Neuronal stem cell (in vitro differentiated cells): ENCODE measurements at regions not wholly inside any gene's neighbourhood (a gene's known extent, or its start where the extent isn't known, plus 50 kb on each side); places are given as distances from the start of the nearest gene placed in this dataset.

Experiments used
- DNase-seq: peaks from one replicate; pipeline ENCODE4 v3.0.0-alpha.2; 2013; ENCODE audit warnings: low spot score
- H2AFZ ChIP-seq: one replicate; pipeline ENCODE4 v1.6.1; 2013; ENCODE audit warnings: mild to moderate bottlenecking, low read length, inconsistent platforms
- H2AK5ac ChIP-seq: 2 replicates; pipeline ENCODE4 v1.6.1; 2013; ENCODE audit warnings: low read depth, mild to moderate bottlenecking, inconsistent platforms, low read length, moderate library complexity, mixed read lengths
- H2BK120ac ChIP-seq: 2 replicates; pipeline ENCODE4 v1.6.1; 2013; ENCODE audit warnings: low read depth, mild to moderate bottlenecking, inconsistent platforms, low read length, moderate library complexity, mixed read lengths
- H2BK12ac ChIP-seq: one replicate; pipeline ENCODE4 v1.6.1; 2013; ENCODE audit warnings: low read length, inconsistent platforms
- H2BK15ac ChIP-seq: 2 replicates; pipeline ENCODE4 v1.6.1; 2013; ENCODE audit warnings: mild to moderate bottlenecking, low read length, inconsistent platforms, mixed read lengths
- H2BK5ac ChIP-seq: one replicate; pipeline ENCODE4 v1.6.1; 2013; ENCODE audit warnings: inconsistent platforms, mild to moderate bottlenecking, low read length, moderate library complexity
- H3K14ac ChIP-seq: one replicate; pipeline ENCODE4 v1.6.1; 2013; ENCODE audit warnings: low read length, inconsistent platforms
- H3K18ac ChIP-seq: 2 replicates; pipeline ENCODE4 v1.6.1; 2013; ENCODE audit warnings: low read length, inconsistent platforms
- H3K23ac ChIP-seq: 2 replicates; pipeline ENCODE4 v1.6.1; 2013; ENCODE audit warnings: low read depth, mild to moderate bottlenecking, mixed read lengths, low read length, inconsistent platforms; ENCODE audit not compliant: poor library complexity
- H3K27ac ChIP-seq: replicated peaks from 3 replicates; pipeline ENCODE4 v1.5.1; 2013; ENCODE audit warnings: low read length, inconsistent platforms
- H3K27me3 ChIP-seq, 3 experiments: 2 replicates each; pipeline ENCODE4 v1.6.1; 2013; ENCODE audit warnings: low read length in 3 of 3, mild to moderate bottlenecking in 2 of 3, inconsistent platforms in 1 of 3, low read depth in 1 of 3, mixed read lengths in 1 of 3, moderate library complexity in 1 of 3; ENCODE audit not compliant: control insufficient read depth in 3 of 3, insufficient read depth in 3 of 3
- H3K36me3 ChIP-seq, 2 donors: replicated peaks in 1 of 2; 2 replicates each; pipeline ENCODE4 v1.6.1; 2013; ENCODE audit warnings: low read length in 2 of 2; ENCODE audit not compliant: control insufficient read depth in 2 of 2, insufficient read depth in 2 of 2
- H3K4ac ChIP-seq: 2 replicates; pipeline ENCODE4 v1.6.1; 2013; ENCODE audit warnings: inconsistent platforms, mild to moderate bottlenecking, low read length, moderate library complexity
- H3K4me1 ChIP-seq, 2 donors: 1 replicate in 1 of 2; 2 replicates in 1 of 2; pipeline ENCODE4 v1.6.1; 2013; ENCODE audit warnings: low read length in 2 of 2, low read depth in 1 of 2; ENCODE audit not compliant: control insufficient read depth in 2 of 2, insufficient read depth in 1 of 2
- H3K4me2 ChIP-seq: one replicate; pipeline ENCODE4 v1.6.1; 2013; ENCODE audit warnings: mild to moderate bottlenecking, low read length, inconsistent platforms; ENCODE audit not compliant: insufficient read depth, poor library complexity, severe bottlenecking
- H3K4me3 ChIP-seq, 2 donors: 2 replicates each; pipeline ENCODE4 v1.5.1; 2013; ENCODE audit warnings: low read length in 2 of 2, mild to moderate bottlenecking in 2 of 2, inconsistent platforms in 1 of 2, moderate library complexity in 1 of 2
- H3K79me1 ChIP-seq: one replicate; pipeline ENCODE4 v1.6.1; 2013; ENCODE audit warnings: low read depth, mild to moderate bottlenecking, inconsistent platforms, low read length, moderate library complexity
- H3K9ac ChIP-seq: one replicate; pipeline ENCODE4 v1.6.1; 2013; ENCODE audit warnings: mild to moderate bottlenecking, low read depth, low read length, inconsistent platforms; ENCODE audit not compliant: poor library complexity
- H3K9me3 ChIP-seq, 2 donors: replicated peaks in 1 of 2; 2 replicates each; pipeline versions ENCODE3 to v1.6.1; 2013; ENCODE audit warnings: low read length in 2 of 2, mild to moderate bottlenecking in 2 of 2, inconsistent platforms in 1 of 2, low read depth in 1 of 2, mixed read lengths in 1 of 2, moderate library complexity in 1 of 2; ENCODE audit not compliant: control insufficient read depth in 2 of 2, insufficient read depth in 1 of 2
- H4K8ac ChIP-seq: one replicate; pipeline ENCODE4 v1.6.1; 2013; ENCODE audit warnings: low read depth, mild to moderate bottlenecking, inconsistent platforms, low read length, moderate library complexity
- H4K91ac ChIP-seq: one replicate; pipeline ENCODE4 v1.6.1; 2013; ENCODE audit warnings: low read length, low read depth, mild to moderate bottlenecking, inconsistent platforms; ENCODE audit not compliant: poor library complexity
- WGBS, 2 donors: extraction: QIAGEN DNeasy Blood & Tissue Kit; methylation state at CpG; one replicate each; pipeline ENCODE4 v1.1.7; 2013; ENCODE audit warnings: missing lambda C conversion rate in 2 of 2, mixed read lengths in 1 of 2; ENCODE audit not compliant: insufficient read length in 2 of 2, insufficient replicate concordance in 1 of 2; ENCODE audit errors: extremely low coverage in 2 of 2; 5-methylcytosine and 5-hydroxymethylcytosine counted together

DNA sequence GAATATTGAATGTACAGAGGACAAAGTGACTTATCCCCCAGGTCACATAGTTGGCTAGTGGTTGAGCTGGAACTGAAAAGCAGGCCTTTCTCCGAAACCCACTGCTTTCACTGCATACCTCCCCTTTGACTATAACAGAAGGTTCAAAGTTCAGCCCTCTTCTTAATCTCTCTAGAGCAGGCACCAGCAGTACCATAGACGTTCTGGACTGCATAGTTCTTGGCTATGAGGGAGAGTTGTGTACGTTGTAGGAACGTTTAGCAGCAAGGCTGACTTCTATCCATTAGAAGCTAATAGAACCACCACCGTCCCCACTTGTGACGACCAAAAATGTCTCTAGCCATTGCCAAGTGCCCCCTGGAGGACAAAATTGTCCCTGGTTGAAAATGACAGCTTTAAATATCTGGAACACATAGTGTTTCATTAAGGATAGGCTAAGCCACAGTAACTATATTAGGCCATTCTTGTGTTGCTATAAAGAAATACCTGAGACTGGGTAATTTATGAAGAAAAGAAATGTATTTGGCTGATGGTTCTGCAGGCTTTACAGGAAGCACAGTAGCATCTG lies 123.8 kb upstream of the MTHFD1L start:
- H3K27me3 ChIP-seq: no peaks in the 10 kb centered on the region
- no CpG with 5 or more reads among the region's 6 CpGs for WGBS, 2 donors
- H4K8ac ChIP-seq: no peak overlapping the region
- H3K4me3 ChIP-seq: no peak overlapping the region
- H3K18ac ChIP-seq: no peak overlapping the region
- H2AK5ac ChIP-seq: no peak overlapping the region
- H3K27ac ChIP-seq: no peak overlapping the region
- no peak overlapping the region for H3K4ac ChIP-seq
- DNase-seq: no peak
- H2BK15ac ChIP-seq: no peak overlapping the region
- no peak overlapping the region for H2AFZ ChIP-seq
- H4K91ac ChIP-seq: no peak overlapping the region
- H3K9me3 ChIP-seq: peaks cover 0 to 3% of the 10 kb centered on the region in 2 donors
- H3K9ac ChIP-seq: no peak overlapping the region
- no peak overlapping the region for H2BK12ac ChIP-seq
- H2BK120ac ChIP-seq: no peak overlapping the region
- no peak overlapping the region for H2BK5ac ChIP-seq
- H3K4me1 ChIP-seq: peaks cover 7 to 13% of the 10 kb centered on the region in 2 donors
- H3K79me1 ChIP-seq: peaks cover 3% of the 10 kb centered on the region
- no peak overlapping the region for H3K4me2 ChIP-seq
- H3K14ac ChIP-seq: no peak overlapping the region
- peaks cover 0 to 65% of the 10 kb centered on the region in 2 donors for H3K36me3 ChIP-seq
- H3K23ac ChIP-seq: no peak overlapping the region

DNA sequence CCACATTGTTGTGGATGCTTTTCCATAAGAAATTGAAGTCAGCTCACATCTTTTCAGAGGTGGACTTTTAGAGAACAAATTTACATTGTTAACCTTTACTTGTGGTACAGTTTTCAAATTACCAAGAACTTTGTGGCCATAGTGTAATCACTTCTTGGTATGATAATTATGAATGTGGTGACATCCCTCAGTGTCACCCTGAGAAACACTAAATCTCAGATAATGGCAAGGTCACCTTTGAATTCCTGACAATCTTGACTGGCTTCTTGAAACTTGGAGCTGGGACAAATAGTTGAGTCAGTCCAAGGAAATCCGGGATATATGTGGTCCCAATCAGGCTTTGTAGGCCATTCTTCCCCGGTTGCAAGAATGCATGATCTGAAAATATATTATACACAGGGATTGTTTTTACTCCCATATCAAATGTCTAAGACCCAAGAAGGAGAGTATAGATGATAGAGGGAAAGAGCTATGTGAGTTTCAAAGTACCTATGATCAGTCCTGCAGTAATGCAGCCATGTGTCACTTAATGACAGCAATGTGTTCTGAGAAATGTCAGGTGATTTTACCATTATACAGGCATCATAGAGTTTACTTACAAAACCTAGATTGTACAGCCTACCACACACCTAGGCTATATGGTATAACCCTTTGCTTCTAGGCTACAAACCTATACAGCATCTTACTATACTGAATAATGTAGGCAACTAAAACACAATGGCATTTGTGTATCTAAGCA lies 120.8 kb upstream of the MTHFD1L start:
- H4K91ac ChIP-seq: no peak overlapping the region
- no peak overlapping the region for H3K23ac ChIP-seq
- peaks cover 6 to 12% of the 10 kb centered on the region in 2 donors for H3K4me1 ChIP-seq
- H4K8ac ChIP-seq: no peak overlapping the region
- no CpG with 5 or more reads among the region's 2 CpGs for WGBS, 2 donors
- H3K14ac ChIP-seq: no peak overlapping the region
- no peak overlapping the region for H3K4ac ChIP-seq
- H3K9me3 ChIP-seq: no peaks in the 10 kb centered on the region
- no peak overlapping the region for H3K27ac ChIP-seq
- no peak overlapping the region for H3K4me2 ChIP-seq
- H2AK5ac ChIP-seq: no peak overlapping the region
- H3K18ac ChIP-seq: no peak overlapping the region
- H3K4me3 ChIP-seq: no peak overlapping the region
- no peak overlapping the region for H2BK120ac ChIP-seq
- no peak overlapping the region for H2BK15ac ChIP-seq
- H3K27me3 ChIP-seq: no peaks in the 10 kb centered on the region
- no peak overlapping the region for H2BK12ac ChIP-seq
- H2AFZ ChIP-seq: no peak overlapping the region
- no peak overlapping the region for H2BK5ac ChIP-seq
- peaks cover 3% of the 10 kb centered on the region for H3K79me1 ChIP-seq
- no peak for DNase-seq
- H3K9ac ChIP-seq: no peak overlapping the region
- H3K36me3 ChIP-seq: peaks cover 0 to 61% of the 10 kb centered on the region in 2 donors

DNA sequence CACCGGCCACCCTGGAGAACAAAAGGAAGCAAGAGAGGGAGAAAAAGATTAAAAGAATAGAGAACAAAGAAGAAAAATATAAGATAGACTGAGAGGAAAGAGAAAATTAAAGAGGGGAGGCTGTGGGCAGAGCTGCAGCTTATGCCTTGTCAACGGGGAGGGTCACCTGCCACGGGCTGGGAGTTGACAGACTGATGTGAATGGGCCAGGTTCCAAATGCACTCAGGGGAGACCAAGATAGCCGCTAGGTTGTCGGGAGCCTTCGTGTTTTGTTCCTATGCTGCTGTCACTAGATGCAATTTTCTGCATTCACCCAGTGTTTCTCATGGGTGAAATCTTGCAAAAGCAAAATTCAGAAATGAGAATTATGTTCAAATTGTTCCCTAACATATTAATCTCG lies 119.6 kb upstream of the MTHFD1L start:
- no peak overlapping the region for H3K9ac ChIP-seq
- no peak for DNase-seq
- H3K4me2 ChIP-seq: no peak overlapping the region
- H2AFZ ChIP-seq: no peak overlapping the region
- peaks cover 0 to 51% of the 10 kb centered on the region in 2 donors for H3K36me3 ChIP-seq
- H2BK12ac ChIP-seq: no peak overlapping the region
- no peak overlapping the region for H3K23ac ChIP-seq
- no peak overlapping the region for H3K14ac ChIP-seq
- H3K4me3 ChIP-seq: no peak overlapping the region
- WGBS, 2 donors: no CpG with 5 or more reads among the region's 7 CpGs
- H3K27ac ChIP-seq: no peak overlapping the region
- H2BK15ac ChIP-seq: no peak overlapping the region
- no peak overlapping the region for H2BK5ac ChIP-seq
- no peak overlapping the region for H2AK5ac ChIP-seq
- H4K8ac ChIP-seq: no peak overlapping the region
- no peak overlapping the region for H3K4ac ChIP-seq
- no peak overlapping the region for H4K91ac ChIP-seq
- H3K27me3 ChIP-seq: no peaks in the 10 kb centered on the region
- H3K4me1 ChIP-seq: peaks cover 0 to 5% of the 10 kb centered on the region in 2 donors
- H2BK120ac ChIP-seq: no peak overlapping the region
- H3K79me1 ChIP-seq: peaks cover 3% of the 10 kb centered on the region
- no peak overlapping the region for H3K18ac ChIP-seq
- no peaks in the 10 kb centered on the region for H3K9me3 ChIP-seq

DNA sequence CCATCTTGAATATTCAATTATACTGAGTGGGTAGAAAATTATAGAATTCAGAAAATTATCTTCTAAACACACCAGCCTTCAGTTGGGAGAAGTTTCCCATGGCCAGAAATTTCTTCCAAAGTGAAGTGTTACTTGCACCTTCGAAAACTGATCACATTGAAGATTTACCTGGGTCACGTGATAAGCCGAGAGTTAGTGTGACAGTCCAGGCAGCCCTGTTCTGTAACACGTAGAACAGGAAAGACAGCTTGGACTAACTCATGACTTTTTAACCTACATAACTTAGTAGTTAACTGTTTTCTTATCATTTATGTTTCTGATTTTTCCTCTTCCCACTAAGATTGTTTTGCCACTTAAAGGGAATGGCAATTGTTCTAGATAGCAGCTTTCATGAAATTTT lies 118.3 kb upstream of the MTHFD1L start:
- Histone ChIP-seq H2BK120ac (no peak overlapping the region), H3K23ac (no peak overlapping the region), H3K18ac (no peak overlapping the region), H4K8ac (no peak overlapping the region), H3K4me3 (no peak overlapping the region), H3K4me1 (peaks cover 0 to 1% of the 10 kb centered on the region in 2 donors), H4K91ac (no peak overlapping the region), H2AK5ac (no peak overlapping the region), H3K9ac (no peak overlapping the region), H3K36me3 (peaks cover 0 to 41% of the 10 kb centered on the region in 2 donors), H3K4me2 (no peak overlapping the region), H3K27me3 (no peaks in the 10 kb centered on the region), H3K27ac (no peak overlapping the region), H2AFZ (no peak overlapping the region), H3K9me3 (no peaks in the 10 kb centered on the region), H2BK12ac (no peak overlapping the region), H3K14ac (no peak overlapping the region), H2BK15ac (no peak overlapping the region), H3K79me1 (peaks cover 3% of the 10 kb centered on the region), H3K4ac (no peak overlapping the region), H2BK5ac (no peak overlapping the region)
- DNase-seq: no peak
- WGBS, 2 donors: no CpG with 5 or more reads among the region's 4 CpGs
